Breast epithelium (tissue), 3 donors: ENCODE measurements at regions not wholly inside any gene's neighbourhood (a gene's known extent, or its start where the extent isn't known, plus 50 kb on each side); places are given as distances from the start of the nearest gene placed in this dataset.

Source experiments
- CTCF ChIP-seq, 3 donors: fragments of 450-650 bp; IDR thresholded peaks; one replicate each; pipeline ENCODE4 v1.5.1; 2016 to 2017; ENCODE audit warnings: antibody characterized with exemption in 3 of 3, mild to moderate bottlenecking in 3 of 3, moderate library complexity in 3 of 3
- POLR2AphosphoS5 ChIP-seq, 3 donors: sonication (generic); formaldehyde crosslinking; IDR thresholded peaks; one replicate each; pipeline ENCODE4 v1.6.1; 2017; ENCODE audit warnings: antibody characterized with exemption in 3 of 3

- no peak for TF ChIP-seq CTCF (IDR thresholded peaks at IDR 0.05)
- TF ChIP-seq POLR2AphosphoS5 (IDR thresholded peaks at IDR 0.05): no peak
Observed at GRCh38 chr11:69578167-69578566, 62.8 kb upstream of the CCND1 start.
